Body of pancreas (tissue), 4 donors: ENCODE measurements at regions not wholly inside any gene's neighbourhood (a gene's known extent, or its start where the extent isn't known, plus 50 kb on each side); places are given as distances from the start of the nearest gene placed in this dataset.

Source experiments
- CTCF ChIP-seq, 7 experiments: fragments of 450-650 bp in 4 of 7; fragments of 200-600 bp in 3 of 7; sonication (generic) in 3 of 7; IDR thresholded peaks; one replicate each; pipeline ENCODE4 v1.5.1; 2016 to 2019; ENCODE audit warnings: antibody characterized with exemption in 7 of 7
- POLR2A ChIP-seq, 3 donors: fragments of 450-650 bp; IDR thresholded peaks; one replicate each; pipeline ENCODE4 v1.6.1; 2016; ENCODE audit warnings: antibody characterized with exemption in 3 of 3, mild to moderate bottlenecking in 2 of 3

DNA sequence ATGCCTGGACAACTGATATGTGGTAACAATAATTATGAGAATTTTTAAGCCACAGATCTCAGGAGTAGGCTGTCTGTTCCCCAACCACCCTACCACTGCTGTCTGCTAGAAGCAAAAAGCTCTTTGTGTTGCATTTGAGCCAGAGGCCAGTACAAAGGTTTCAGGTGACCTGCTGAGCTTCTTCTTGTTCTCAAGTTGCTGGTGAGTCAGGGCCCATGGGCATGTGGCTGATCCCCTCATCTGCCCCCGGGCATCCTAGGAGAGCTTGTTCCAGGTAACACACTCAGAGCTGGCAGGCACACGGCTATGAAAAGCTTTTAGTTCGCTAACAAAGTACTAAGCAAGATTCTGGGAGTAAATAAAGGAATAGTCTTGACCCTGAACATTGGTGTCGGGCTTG lies 285.3 kb downstream of the CDC5L start:
- no peak for TF ChIP-seq CTCF (IDR thresholded peaks at IDR 0.05)
- TF ChIP-seq POLR2A (IDR thresholded peaks at IDR 0.05): no peak
